ENCODE measurements at regions not wholly inside any gene's neighbourhood (a gene's known extent, or its start where the extent isn't known, plus 50 kb on each side); places are given as distances from the start of the nearest gene placed in this dataset.

DNA sequence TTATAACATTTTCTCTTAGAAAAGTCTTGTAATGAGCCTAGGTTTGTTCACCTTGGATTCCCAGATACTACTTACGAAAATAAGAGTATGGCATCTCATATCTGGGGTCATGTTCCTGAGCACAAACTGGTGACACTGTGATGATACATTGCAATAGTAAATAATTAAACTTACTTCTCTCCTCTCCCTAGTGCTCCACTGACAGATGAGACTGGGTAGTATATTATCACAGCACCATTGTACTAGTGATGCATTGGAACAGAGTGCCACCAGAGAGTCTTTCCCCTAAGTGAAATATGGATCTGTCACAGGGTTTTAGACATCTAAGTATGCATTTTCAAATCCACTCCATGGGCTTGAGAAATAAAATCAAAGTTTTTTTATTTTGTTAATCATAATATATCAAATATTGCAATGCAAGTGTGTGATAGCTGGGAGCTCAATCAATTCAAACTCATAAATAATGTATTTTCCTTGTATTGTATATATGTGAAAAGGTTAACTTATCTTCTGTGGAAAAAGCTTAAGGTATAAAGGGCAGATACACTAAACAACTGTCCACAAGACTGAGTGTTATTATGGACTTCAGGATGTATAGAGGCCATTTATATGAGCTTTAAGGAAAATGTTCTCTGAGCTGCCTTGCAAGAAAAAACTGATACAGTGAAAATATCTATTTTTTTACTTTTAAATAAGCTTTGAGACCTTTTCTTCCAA, 275.5 kb downstream of the ZWINT start:
- no peak for TF ChIP-seq POLR2AphosphoS5 (IDR thresholded peaks at IDR 0.05; ENCODE audit: low read depth, low read length)
- TF ChIP-seq POLR2A (IDR thresholded peaks at IDR 0.05; ENCODE audit: low read depth, low read length), result no peak
- no peak for TF ChIP-seq TAF1 (IDR thresholded peaks at IDR 0.05; ENCODE audit: low read depth, low read length)
- no peak for TF ChIP-seq SPI1 (IDR thresholded peaks at IDR 0.05; ENCODE audit: low read depth, low read length)
- no peak for TF ChIP-seq PAX5 (IDR thresholded peaks at IDR 0.05; ENCODE audit: insufficient read depth, low read length, severe bottlenecking)
- no peak for TF ChIP-seq POU2F2 (IDR thresholded peaks at IDR 0.05; ENCODE audit: low read depth, low read length)
